NB4 (cell line): ENCODE measurements at regions not wholly inside any gene's neighbourhood (a gene's known extent, or its start where the extent isn't known, plus 50 kb on each side); places are given as distances from the start of the nearest gene placed in this dataset.

Experiments used
- DNase-seq: peaks from one replicate; pipeline ENCODE4 v3.0.0; 2010; ENCODE audit warnings: low read depth
- H3K4me3 ChIP-seq: one replicate; pipeline ENCODE4 v1.5.1; 2011; ENCODE audit warnings: mild to moderate bottlenecking, low read depth, low read length, moderate library complexity
- CTCF ChIP-seq: IDR thresholded peaks from one replicate; pipeline ENCODE4 v1.5.1; 2012; ENCODE audit warnings: low read depth, low read length
- MAX ChIP-seq: IDR thresholded peaks from 2 replicates; pipeline ENCODE4 v1.6.1; 2011; ENCODE audit warnings: low read depth, low read length
- MYC ChIP-seq: IDR thresholded peaks from 2 replicates; pipeline ENCODE4 v1.6.1; 2011; ENCODE audit warnings: low read depth, low read length
- POLR2A ChIP-seq: IDR thresholded peaks from 2 replicates; pipeline ENCODE4 v1.6.1; 2011; ENCODE audit warnings: mild to moderate bottlenecking; ENCODE audit not compliant: insufficient read length; ENCODE audit errors: extremely low read depth

- H3K4me3 ChIP-seq = no peak overlapping the region
- no peak for TF ChIP-seq MYC
- no peak for TF ChIP-seq MAX
- no peak for TF ChIP-seq POLR2A
- TF ChIP-seq CTCF = no peak
- no peak for DNase-seq
Measured at GRCh38 chrX:26672571-26672970, 456.6 kb downstream of the MAGEB5 start.

DNA sequence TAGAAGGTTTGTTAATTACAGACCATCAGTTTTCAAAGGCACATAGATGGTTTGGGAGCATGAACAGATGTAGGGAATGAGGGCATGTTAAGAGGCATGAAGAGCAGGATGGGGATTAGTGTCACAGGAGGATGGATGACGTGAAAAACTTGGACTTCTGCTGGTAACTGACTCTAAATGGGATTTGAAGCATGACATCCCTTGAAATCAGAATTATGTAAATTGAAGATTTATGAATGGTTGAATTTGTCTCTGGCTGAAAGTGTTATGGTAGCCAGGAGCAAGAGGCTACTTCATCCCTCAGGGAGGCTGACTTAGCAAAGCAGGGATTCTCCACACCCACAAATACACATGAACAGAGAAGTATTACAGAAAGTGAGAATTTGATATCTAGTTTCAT lies 454.6 kb downstream of the MAGEB5 start:
- TF ChIP-seq POLR2A (no peak), MAX (no peak), MYC (no peak), CTCF (no peak)

GRCh38 chrX:26664919-26665318 lies 448.9 kb downstream of the MAGEB5 start:
- H3K4me3 ChIP-seq = no peak overlapping the region
- TF ChIP-seq POLR2A = no peak
- no peak for DNase-seq

More for the DNA sequence above, 454.6 kb downstream of the MAGEB5 start:
- H3K4me3 ChIP-seq = no peak overlapping the region
- DNase-seq = no peak

DNA sequence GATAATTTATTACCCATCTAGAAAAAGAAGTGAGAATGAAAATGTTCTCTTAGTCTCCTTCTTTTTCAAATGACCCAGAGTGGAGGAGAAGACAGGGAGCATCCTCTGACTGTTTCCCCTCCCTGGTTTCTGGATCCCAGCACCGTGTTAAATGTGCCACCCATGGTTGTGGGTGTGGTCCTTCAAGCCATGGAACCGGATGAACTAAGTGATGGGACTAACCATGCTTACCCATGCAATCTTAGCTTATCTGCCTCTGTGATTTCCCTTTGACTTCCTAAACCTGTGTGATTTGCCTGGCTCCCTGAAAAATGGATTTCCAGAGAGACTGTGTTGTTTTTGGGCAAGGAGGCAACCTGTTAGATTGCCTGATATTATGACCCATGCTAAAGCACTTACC lies 437.1 kb downstream of the MAGEB5 start:
- H3K4me3 ChIP-seq = no peak overlapping the region
- no peak for TF ChIP-seq MAX
- no peak for DNase-seq

DNA sequence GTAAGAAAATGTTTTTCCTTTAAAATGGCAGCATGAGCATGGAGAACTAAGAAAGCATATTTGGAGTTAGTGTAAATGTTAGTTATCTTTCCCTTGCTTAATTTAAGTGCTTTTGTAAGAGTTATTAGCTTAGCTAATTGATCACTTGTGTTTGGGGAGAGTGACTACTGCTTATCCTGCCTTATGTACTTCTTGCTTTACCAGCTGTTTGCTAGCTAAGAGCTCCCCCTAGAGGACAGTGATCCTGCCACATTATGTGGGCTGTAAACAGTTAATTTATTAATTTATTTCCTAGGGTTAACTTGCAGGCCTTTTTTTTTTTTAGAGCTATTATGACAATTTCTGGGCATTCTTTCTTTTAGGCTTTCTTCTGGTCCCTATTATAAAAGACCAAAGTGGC lies 435.8 kb downstream of the MAGEB5 start:
- peak; percentile 17 for DNase-seq
- H3K4me3 ChIP-seq = no peak overlapping the region
- TF ChIP-seq CTCF (peak; percentile 23), POLR2A (no peak)

GRCh38 chrX:26649534-26649933 lies 433.6 kb downstream of the MAGEB5 start:
- no peak overlapping the region for H3K4me3 ChIP-seq
- no peak for TF ChIP-seq MYC
- TF ChIP-seq MAX = no peak
- peak; percentile 38 for TF ChIP-seq CTCF
- TF ChIP-seq POLR2A = no peak
- peak; percentile 37 for DNase-seq

DNA sequence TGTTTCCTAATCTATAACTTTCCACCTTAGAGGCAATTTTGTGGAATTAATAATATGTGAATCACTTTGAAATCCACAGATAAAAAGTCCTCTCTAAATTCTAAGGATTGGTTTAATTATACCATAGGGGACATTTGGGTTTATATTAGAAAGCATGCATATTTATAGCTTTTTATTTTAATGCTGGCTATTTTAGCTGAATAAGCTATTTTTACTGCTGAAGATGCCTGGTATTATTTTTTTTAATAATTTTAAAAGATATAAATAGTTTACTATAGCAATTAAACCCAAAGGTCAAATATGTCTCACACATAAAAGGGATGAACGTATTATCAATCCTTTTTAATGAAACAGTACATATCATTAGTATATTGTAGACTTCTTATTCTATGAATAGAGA lies 415.4 kb downstream of the MAGEB5 start:
- no peak for TF ChIP-seq MYC
- H3K4me3 ChIP-seq = no peak overlapping the region
- DNase-seq = no peak

DNA sequence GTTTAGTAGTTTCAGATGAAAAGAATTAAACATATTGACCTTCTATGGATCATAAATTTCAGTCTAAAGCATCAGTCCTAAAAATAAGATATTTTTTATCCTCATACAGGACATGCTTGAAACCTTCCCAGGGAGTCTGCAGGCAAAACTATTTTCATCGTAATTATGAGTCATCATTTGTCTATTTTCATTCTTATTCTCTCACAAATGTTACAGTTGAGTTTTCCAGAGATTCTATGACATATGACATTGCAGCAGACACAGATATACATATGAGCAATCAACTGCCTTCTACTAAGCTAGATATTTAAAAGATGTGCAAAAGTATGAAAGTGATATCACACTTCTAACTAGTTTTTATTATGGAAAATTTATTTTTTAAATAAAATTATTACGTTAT lies 398.0 kb downstream of the MAGEB5 start:
- H3K4me3 ChIP-seq = no peak overlapping the region
- TF ChIP-seq MAX = no peak
- no peak for TF ChIP-seq MYC
- no peak for TF ChIP-seq POLR2A
- TF ChIP-seq CTCF = no peak
- DNase-seq = no peak
